Type B pancreatic cell (in vitro differentiated cells): ENCODE measurements at regions not wholly inside any gene's neighbourhood (a gene's known extent, or its start where the extent isn't known, plus 50 kb on each side); places are given as distances from the start of the nearest gene placed in this dataset.

Experiments
- DNase-seq: peaks from one replicate; pipeline ENCODE4 v3.0.0; 2021; ENCODE audit warnings: mixed read lengths; ENCODE audit not compliant: unreplicated experiment; ENCODE audit errors: extremely low spot score
- H3K27ac Mint-ChIP-seq: 2 replicates; pipeline ENCODE4 v1.8.0; 2021; ENCODE audit warnings: mild to moderate bottlenecking, mixed read lengths
- H3K27me3 Mint-ChIP-seq: 2 replicates; pipeline ENCODE4 v1.8.0; 2021; ENCODE audit warnings: mixed read lengths
- H3K36me3 Mint-ChIP-seq: 2 replicates; pipeline ENCODE4 v1.8.0; 2021; ENCODE audit warnings: mixed read lengths
- H3K4me1 Mint-ChIP-seq: one replicate; pipeline ENCODE4 v1.8.0; 2021; ENCODE audit warnings: mixed read lengths; ENCODE audit not compliant: unreplicated experiment
- H3K4me3 Mint-ChIP-seq: 2 replicates; pipeline ENCODE4 v1.8.0; 2021; ENCODE audit warnings: mild to moderate bottlenecking, mixed read lengths
- H3K9me3 Mint-ChIP-seq: 2 replicates; pipeline ENCODE4 v1.8.0; 2021; ENCODE audit warnings: mixed read lengths
- CTCF ChIP-seq: fragments of 200-600 bp; sonication (generic); conservative IDR thresholded peaks from 2 replicates; pipeline ENCODE4 v1.5.0; 2021; ENCODE audit warnings: antibody characterized with exemption, mild to moderate bottlenecking

- peaks cover 8% of the 10 kb centered on the region for H3K4me1 Mint-ChIP-seq
- DNase-seq = no peak
- H3K36me3 Mint-ChIP-seq = no peaks in the 10 kb centered on the region
- H3K9me3 Mint-ChIP-seq = no peaks in the 10 kb centered on the region
- no peak overlapping the region for H3K4me3 Mint-ChIP-seq
- H3K27me3 Mint-ChIP-seq = no peaks in the 10 kb centered on the region
- no peak for TF ChIP-seq CTCF
- H3K27ac Mint-ChIP-seq = no peak overlapping the region
Observed at GRCh38 chr1:101153692-101154091, 83.1 kb upstream of the S1PR1 start.

GRCh38 chr1:101152633-101153032, 84.2 kb upstream of the S1PR1 start:
- Mint-ChIP-seq H3K27ac (no peak overlapping the region), H3K9me3 (no peaks in the 10 kb centered on the region), H3K36me3 (no peaks in the 10 kb centered on the region), H3K4me1 (peaks cover 8% of the 10 kb centered on the region), H3K4me3 (no peak overlapping the region), H3K27me3 (no peaks in the 10 kb centered on the region)
- no peak for TF ChIP-seq CTCF
- no peak for DNase-seq

GRCh38 chr1:101151286-101151685, 85.5 kb upstream of the S1PR1 start:
- Mint-ChIP-seq H3K4me1 (peaks cover 8% of the 10 kb centered on the region), H3K4me3 (no peak overlapping the region), H3K36me3 (no peaks in the 10 kb centered on the region), H3K9me3 (no peaks in the 10 kb centered on the region), H3K27me3 (no peaks in the 10 kb centered on the region), H3K27ac (no peak overlapping the region)
- TF ChIP-seq CTCF = no peak
- DNase-seq = no peak

- no peak overlapping the region for H3K4me3 Mint-ChIP-seq
- H3K9me3 Mint-ChIP-seq = no peaks in the 10 kb centered on the region
- H3K27me3 Mint-ChIP-seq = no peaks in the 10 kb centered on the region
- no peak for TF ChIP-seq CTCF
- peaks cover 8% of the 10 kb centered on the region for H3K4me1 Mint-ChIP-seq
- no peak overlapping the region for H3K27ac Mint-ChIP-seq
- no peaks in the 10 kb centered on the region for H3K36me3 Mint-ChIP-seq
- no peak for DNase-seq
Observed at GRCh38 chr1:101150670-101151069, 86.1 kb upstream of the S1PR1 start.

GRCh38 chr1:101150266-101150665, 86.6 kb upstream of the S1PR1 start:
- no peaks in the 10 kb centered on the region for H3K36me3 Mint-ChIP-seq

More at GRCh38 chr1:101150266-101150665, 86.6 kb upstream of the S1PR1 start:
- TF ChIP-seq CTCF = no peak
- Mint-ChIP-seq H3K27me3 (no peaks in the 10 kb centered on the region), H3K4me1 (peaks cover 8% of the 10 kb centered on the region), H3K27ac (no peak overlapping the region), H3K9me3 (no peaks in the 10 kb centered on the region), H3K4me3 (no peak overlapping the region)
- DNase-seq = no peak
